B cell (primary cell): ENCODE measurements at regions not wholly inside any gene's neighbourhood (a gene's known extent, or its start where the extent isn't known, plus 50 kb on each side); places are given as distances from the start of the nearest gene placed in this dataset.

ENCODE experiments used
- ATAC-seq: fragments of 200-7000 bp; cut with Tn5 transposase; one replicate; pipeline ENCODE4 v1.10.0; 2021; ENCODE audit warnings: low read depth, mild to moderate bottlenecking, moderate number of reproducible peaks, moderate library complexity
- CTCF ChIA-PET: fragments of 350-600 bp; sonication (Branson Sonifier 250); formaldehyde crosslinking; loops from one replicate; lab custom pipeline; 2021; ENCODE audit warnings: antibody characterized with exemption, inconsistent platforms; lab: Charles Lee
- POLR2A ChIA-PET: fragments of 350-600 bp; sonication (Branson Sonifier 250); formaldehyde crosslinking; loops from one replicate; lab custom pipeline; 2021; ENCODE audit warnings: antibody characterized with exemption; lab: Charles Lee
- DNase-seq: peaks from one replicate; pipeline ENCODE4 v3.0.0; 2013
- H2AFZ ChIP-seq: 2 replicates; pipeline ENCODE4 v1.6.1; 2012; ENCODE audit warnings: mild to moderate bottlenecking, low read depth, low read length; ENCODE audit not compliant: insufficient read depth, poor library complexity, severe bottlenecking
- H3K27ac ChIP-seq, 2 donors: 1 replicate in 1 of 2; 2 replicates in 1 of 2; pipeline ENCODE4 v1.5.1; 2012 to 2013; ENCODE audit warnings: low read length in 2 of 2, mild to moderate bottlenecking in 2 of 2, moderate library complexity in 1 of 2
- H3K27me3 ChIP-seq, 4 experiments: fragments of 200-600 bp in 1 of 4; sonication (generic) in 1 of 4; replicated peaks in 1 of 4; 1 replicate in 2 of 4; 2 replicates in 2 of 4; pipeline versions ENCODE4 v1.6.1 to v1.7.0; 2013 to 2016; ENCODE audit warnings: low read length in 3 of 4, mild to moderate bottlenecking in 2 of 4, mixed read lengths in 1 of 4, moderate library complexity in 1 of 4; ENCODE audit not compliant: insufficient read depth in 4 of 4, control insufficient read depth in 3 of 4; ENCODE audit errors: control extremely low read depth in 1 of 4
- H3K36me3 ChIP-seq, 2 experiments: replicated peaks in 1 of 2; 1 replicate in 1 of 2; 2 replicates in 1 of 2; pipeline versions ENCODE4 v1.6.1 to v1.7.1; 2013; ENCODE audit warnings: low read length in 1 of 2; ENCODE audit not compliant: insufficient read depth in 2 of 2, control insufficient read depth in 1 of 2; ENCODE audit errors: control extremely low read depth in 1 of 2, extremely low read depth in 1 of 2
- H3K4me1 ChIP-seq, 2 donors: fragments of 200-600 bp in 1 of 2; sonication (generic) in 1 of 2; 1 replicate in 1 of 2; 2 replicates in 1 of 2; pipeline versions ENCODE4 v1.5.1 to v1.6.1; 2013 to 2017; ENCODE audit warnings: low read length in 2 of 2; ENCODE audit not compliant: control insufficient read depth in 2 of 2, insufficient read depth in 2 of 2
- H3K4me2 ChIP-seq: replicated peaks from 2 replicates; pipeline ENCODE3; 2012; ENCODE audit warnings: mild to moderate bottlenecking, low read depth, low read length; ENCODE audit not compliant: poor library complexity, severe bottlenecking
- H3K4me3 ChIP-seq, 5 experiments: fragments of 200-600 bp in 1 of 5; sonication (generic) in 1 of 5; 1 replicate in 3 of 5; 2 replicates in 2 of 5; pipeline versions ENCODE4 v1.5.1 to v1.7.0; 2011 to 2016; ENCODE audit warnings: low read length in 4 of 5, mild to moderate bottlenecking in 4 of 5, low read depth in 2 of 5, control low read depth in 1 of 5, moderate library complexity in 1 of 5; ENCODE audit not compliant: insufficient read depth in 1 of 5; ENCODE audit errors: control extremely low read depth in 1 of 5, extremely low read depth in 1 of 5
- H3K79me2 ChIP-seq: fragments of 200-600 bp; sonication (generic); one replicate; pipeline ENCODE4 v1.6.0; 2016; ENCODE audit warnings: low read length; ENCODE audit not compliant: control insufficient read depth, insufficient read depth
- H3K9ac ChIP-seq: fragments of 200-600 bp; sonication (generic); 2 replicates; pipeline ENCODE4 v1.6.1; 2017; ENCODE audit warnings: mild to moderate bottlenecking, low read length, moderate library complexity
- H3K9me3 ChIP-seq, 3 donors: one replicate each; pipeline versions ENCODE4 v1.6.1 to v1.7.1; 2013; ENCODE audit warnings: low read length in 2 of 3; ENCODE audit not compliant: control insufficient read depth in 2 of 3, insufficient read depth in 1 of 3; ENCODE audit errors: control extremely low read depth in 1 of 3
- H4K20me1 ChIP-seq: 2 replicates; pipeline ENCODE4 v1.6.0; 2012; ENCODE audit warnings: mild to moderate bottlenecking, low read length; ENCODE audit not compliant: insufficient read depth, control insufficient read depth, poor library complexity, severe bottlenecking
- H3K27ac Mint-ChIP-seq: one replicate; pipeline ENCODE4 v1.8.0; 2021; ENCODE audit warnings: mixed read lengths
- H3K27me3 Mint-ChIP-seq: one replicate; pipeline ENCODE4 v1.8.0; 2021; ENCODE audit warnings: mixed read lengths
- H3K4me1 Mint-ChIP-seq: one replicate; pipeline ENCODE4 v1.8.0; 2021; ENCODE audit warnings: mixed read lengths
- H3K4me3 Mint-ChIP-seq: one replicate; pipeline ENCODE4 v1.8.0; 2021; ENCODE audit warnings: mixed read lengths
- H3K9me3 Mint-ChIP-seq: one replicate; pipeline ENCODE4 v1.8.0; 2022; ENCODE audit warnings: mixed read lengths; ENCODE audit not compliant: insufficient read depth
- CTCF ChIP-seq: fragments of 200-600 bp; IDR thresholded peaks from one replicate; pipeline ENCODE4 v1.8.0; 2022; ENCODE audit warnings: antibody characterized with exemption, mild to moderate bottlenecking
- EZH2 ChIP-seq: IDR thresholded peaks from 2 replicates; pipeline ENCODE4 v1.6.1; 2012; ENCODE audit warnings: borderline replicate concordance, low read depth, mild to moderate bottlenecking, moderate library complexity, low read length; ENCODE audit not compliant: insufficient read depth, poor library complexity, severe bottlenecking
- WGBS: methylation state at CpG from one replicate; pipeline ENCODE4 v1.1.5; 2013; ENCODE audit warnings: missing lambda C conversion rate; ENCODE audit not compliant: insufficient coverage; 5-methylcytosine and 5-hydroxymethylcytosine counted together
- intact Hi-C: fragments of 100-400 bp; cut with micrococcal nuclease; formaldehyde crosslinking; loops from one replicate; pipeline ENCODE4 v1.10.0; 2022

GRCh38 chr6:82569022-82569421, 205.4 kb downstream of the TPBG start:
- Histone ChIP-seq H3K9ac (no peak overlapping the region), H3K27ac (no peak overlapping the region), H3K9me3 (peaks cover 0 to 3% (median 0%) of the 10 kb centered on the region in 3 donors), H3K4me3 (no peak overlapping the region), H3K27me3 (no peaks in the 10 kb centered on the region), H3K79me2 (no peaks in the 10 kb centered on the region), H3K4me1 (no peaks in the 10 kb centered on the region), H2AFZ (no peak overlapping the region), H3K4me2 (no peak overlapping the region), H3K36me3 (no peaks in the 10 kb centered on the region), H4K20me1 (no peaks in the 10 kb centered on the region)
- TF ChIP-seq EZH2, result no peak
- no peak for TF ChIP-seq CTCF
- ATAC-seq, result no peak
- Mint-ChIP-seq H3K9me3 (no peaks in the 10 kb centered on the region), H3K27ac (no peak overlapping the region), H3K27me3 (no peaks in the 10 kb centered on the region), H3K4me1 (no peaks in the 10 kb centered on the region), H3K4me3 (no peak overlapping the region)
- ChIA-PET CTCF (no interaction called here), POLR2A (no interaction called here)
- WGBS, result no CpG with 5 or more reads among the region's 1 CpG
- no peak for DNase-seq
- intact Hi-C loops, result no loop called here

DNA sequence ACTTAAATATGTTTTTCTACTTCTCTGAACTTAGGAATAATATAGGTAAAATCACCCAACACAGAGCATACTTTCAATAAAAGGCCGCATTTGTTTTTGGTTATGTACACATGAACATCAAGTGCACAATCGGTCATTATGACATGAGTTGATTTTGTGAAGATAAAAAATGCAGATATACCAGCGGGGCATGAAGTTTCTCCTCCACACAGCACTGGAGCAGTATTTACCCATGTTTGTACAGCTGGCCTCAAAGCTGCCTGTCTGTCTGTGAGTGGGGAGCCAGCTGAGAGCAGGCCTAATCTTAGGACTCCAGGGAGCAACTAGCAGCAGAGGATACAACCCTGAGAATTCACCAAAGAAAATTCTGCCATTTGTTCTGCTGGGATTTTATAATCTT, 206.5 kb downstream of the TPBG start:
- TF ChIP-seq EZH2, result no peak
- no peak for TF ChIP-seq CTCF
- no peaks in the 10 kb centered on the region for H3K4me1 Mint-ChIP-seq
- Histone ChIP-seq H3K79me2 (no peaks in the 10 kb centered on the region), H4K20me1 (no peaks in the 10 kb centered on the region), H3K27me3 (no peaks in the 10 kb centered on the region), H3K9me3 (peaks cover 0 to 3% (median 0%) of the 10 kb centered on the region in 3 donors), H3K4me3 (no peak overlapping the region), H3K9ac (no peak overlapping the region), H3K4me1 (no peaks in the 10 kb centered on the region), H3K36me3 (no peaks in the 10 kb centered on the region), H3K4me2 (no peak overlapping the region), H3K27ac (no peak overlapping the region), H2AFZ (no peak overlapping the region)
- ChIA-PET POLR2A (no interaction called here), CTCF (no interaction called here)
- H3K9me3 Mint-ChIP-seq, result no peaks in the 10 kb centered on the region
- no peaks in the 10 kb centered on the region for H3K27me3 Mint-ChIP-seq
- intact Hi-C loops, result no loop called here
- ATAC-seq (no peak), DNase-seq (no peak)
- no peak overlapping the region for H3K27ac Mint-ChIP-seq
- no peak overlapping the region for H3K4me3 Mint-ChIP-seq
- WGBS, result no CpG with 5 or more reads among the region's 3 CpGs
